Hindlimb muscle (tissue), 1 donor: ENCODE measurements at regions not wholly inside any gene's neighbourhood (a gene's known extent, or its start where the extent isn't known, plus 50 kb on each side); places are given as distances from the start of the nearest gene placed in this dataset.
"Not testable (repeated sequence)": the region's sequence is repeated elsewhere in the genome, so short reads cannot be mapped to it uniquely, and the experiment has no call there.

Source experiments
- DNase-seq: peaks from one replicate; pipeline ENCODE4 v3.0.0-alpha.2; 2013

DNA sequence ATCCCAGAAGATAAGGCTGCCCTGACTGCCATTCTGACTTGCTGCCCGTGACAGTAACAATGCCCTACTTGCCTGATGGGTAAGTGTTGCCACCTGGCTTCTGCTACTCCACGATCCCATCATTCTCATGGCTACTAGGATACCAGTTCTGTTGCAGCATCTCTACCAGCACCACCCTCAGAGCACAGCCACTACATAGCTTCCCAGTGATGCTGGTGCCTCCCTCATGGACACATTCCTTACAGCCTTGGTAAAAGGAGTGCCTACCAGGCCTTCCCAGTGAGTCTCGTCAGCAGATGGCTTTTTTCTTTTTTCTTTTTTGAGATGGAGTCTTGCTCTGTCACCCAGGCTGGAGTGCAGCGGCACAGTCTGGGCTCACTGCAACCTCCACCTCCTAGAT lies 84.4 kb upstream of the CMKLR1 start:
- no peak for DNase-seq

DNA sequence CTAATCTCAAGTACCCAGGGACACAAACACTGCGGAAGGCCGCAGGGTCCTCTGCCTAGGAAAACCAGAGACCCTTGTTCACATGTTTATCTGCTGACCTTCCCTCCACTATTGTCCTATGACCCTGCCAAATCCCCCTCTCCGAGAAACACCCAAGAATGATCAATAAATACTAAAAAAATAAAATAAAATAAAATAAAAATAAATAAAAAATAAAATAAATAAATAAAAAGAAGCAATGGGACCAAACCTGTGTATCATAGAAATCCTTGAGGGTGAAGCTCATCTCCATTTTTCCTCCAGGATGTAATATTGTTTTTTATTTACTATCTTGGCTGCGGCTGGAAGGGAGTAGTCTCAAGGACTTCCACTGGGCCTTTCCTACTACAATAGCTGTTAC lies 82.0 kb upstream of the CMKLR1 start:
- DNase-seq, result not testable (repeated sequence)

DNA sequence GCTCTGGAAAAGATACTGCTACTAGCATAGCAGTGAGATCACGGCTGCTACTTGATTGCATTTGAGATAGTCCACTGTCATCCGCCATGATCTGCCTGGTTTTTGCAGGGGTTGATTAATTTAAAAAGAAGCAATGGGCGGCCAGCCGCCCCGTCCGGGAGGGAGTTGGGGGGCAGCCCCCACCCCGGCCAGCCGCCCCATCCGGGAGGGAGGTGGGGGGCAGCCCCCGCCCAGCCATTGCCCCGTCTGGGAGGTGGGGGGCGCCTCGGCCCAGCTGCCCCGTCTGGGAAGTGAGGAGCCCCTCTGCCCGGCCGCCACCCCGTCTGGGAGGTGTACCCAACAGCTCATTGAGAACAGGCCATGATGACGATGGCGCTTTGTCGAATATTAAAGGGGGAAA lies 81.3 kb upstream of the CMKLR1 start:
- not testable (repeated sequence) for DNase-seq

DNA sequence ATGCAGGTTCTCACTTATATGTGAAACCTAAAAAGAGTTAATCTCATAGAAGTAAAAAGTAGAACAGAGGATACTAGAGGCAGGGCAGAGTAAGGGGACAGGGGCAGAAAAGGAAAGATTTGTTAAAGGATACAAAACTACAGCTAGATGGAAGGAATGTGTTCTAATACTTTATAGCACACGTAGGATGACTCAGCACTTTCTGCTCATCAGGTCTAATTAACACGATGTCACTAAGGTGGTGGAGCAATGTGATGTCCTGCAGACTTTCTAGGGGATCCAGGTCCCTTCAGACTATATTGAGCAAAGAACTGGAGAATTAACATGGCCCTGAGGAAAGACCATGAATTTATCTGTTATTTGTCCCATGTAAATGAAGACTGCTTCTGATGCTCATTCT lies 80.8 kb upstream of the CMKLR1 start:
- no peak for DNase-seq

DNA sequence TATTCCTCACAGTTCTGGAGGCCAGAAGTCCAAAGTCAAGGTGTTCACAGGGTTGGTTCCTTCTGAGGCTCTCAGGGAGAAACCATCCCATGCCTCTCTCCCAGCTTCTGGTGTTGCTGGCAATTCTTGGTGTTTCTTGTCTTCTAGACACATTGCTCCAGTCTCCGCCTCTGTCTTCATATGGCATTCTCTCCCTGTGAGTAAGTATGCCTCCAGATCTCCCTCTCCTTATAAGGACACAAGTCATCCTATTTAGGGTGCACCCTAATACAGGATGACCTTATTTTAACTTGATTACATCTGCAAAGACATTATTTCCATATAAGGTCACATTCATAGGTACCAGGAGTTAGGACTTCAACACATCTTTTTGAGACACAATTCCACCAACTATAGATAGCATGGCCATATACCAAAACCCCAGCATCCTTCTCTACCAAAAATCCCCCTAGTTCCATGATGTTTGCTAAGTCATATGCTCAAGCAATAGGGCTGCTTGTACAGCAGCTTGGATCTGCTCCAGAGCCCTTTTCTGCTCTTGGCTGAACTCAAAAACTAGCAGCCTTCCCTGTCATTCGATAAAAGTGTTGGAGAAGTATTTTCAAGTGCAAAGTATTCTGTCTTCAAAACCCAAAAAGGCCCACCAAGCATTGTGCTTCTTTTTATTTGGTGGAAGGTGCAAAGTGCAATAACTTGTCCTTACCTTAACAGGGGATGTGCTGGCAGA lies 79.2 kb upstream of the CMKLR1 start:
- DNase-seq, result no peak

DNA sequence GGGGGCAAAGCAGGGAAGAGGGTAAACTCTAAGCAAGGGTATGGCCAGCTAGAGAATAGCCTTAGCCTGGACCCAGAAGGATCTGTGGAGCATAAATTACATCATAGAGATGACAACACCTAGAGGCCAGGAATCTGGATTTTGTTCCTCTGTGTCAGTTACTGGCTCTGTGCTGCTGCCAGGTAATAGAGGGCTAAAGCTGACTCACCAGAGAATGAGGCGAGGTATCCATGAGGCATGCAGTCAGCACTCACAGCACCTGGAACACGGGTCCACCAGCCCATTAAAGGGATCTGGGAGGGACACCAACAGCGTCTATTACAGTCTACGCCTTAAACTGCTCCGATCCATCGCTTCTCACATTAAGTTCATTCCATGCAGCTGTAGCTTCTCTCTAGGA lies 74.9 kb upstream of the CMKLR1 start:
- DNase-seq, result no peak

DNA sequence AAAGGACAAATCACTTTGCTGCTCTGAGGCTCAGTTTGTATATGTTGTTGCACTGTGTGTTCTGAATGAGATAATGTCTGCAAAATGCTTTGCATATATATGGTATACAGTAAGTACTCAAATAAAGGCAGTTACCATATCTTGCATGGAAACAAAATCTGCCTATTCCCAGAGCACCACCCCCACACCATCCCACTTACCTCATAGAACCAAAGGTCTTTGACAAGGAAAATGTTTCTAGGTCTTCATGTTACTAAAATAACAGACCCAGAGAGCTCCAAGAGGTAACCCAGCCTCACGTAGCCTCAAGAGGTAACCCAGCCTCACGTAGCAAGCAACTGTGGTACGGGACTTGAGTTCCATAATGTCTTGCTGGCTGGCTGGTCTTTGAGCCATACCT lies 71.6 kb upstream of the CMKLR1 start:
- no peak for DNase-seq

DNA sequence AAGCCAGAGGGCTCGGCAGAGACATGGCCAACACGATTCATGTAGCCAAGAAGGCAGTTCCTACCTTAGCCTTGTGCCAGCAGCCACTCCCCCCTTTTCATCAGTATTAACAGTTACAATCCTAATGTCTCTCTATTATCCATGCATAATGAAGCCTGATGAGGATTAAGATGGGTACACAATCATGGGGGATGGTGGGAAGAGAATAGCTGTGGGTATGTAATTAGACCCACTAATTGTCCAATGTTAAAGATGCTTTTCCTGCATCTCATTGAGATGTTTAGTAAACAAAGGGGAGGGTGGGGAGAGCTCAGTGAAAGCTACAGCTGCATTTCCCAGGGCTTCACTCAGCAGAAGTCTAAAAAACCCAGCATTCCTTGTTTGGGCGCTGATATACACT lies 70.4 kb upstream of the CMKLR1 start:
- DNase-seq, result no peak

DNA sequence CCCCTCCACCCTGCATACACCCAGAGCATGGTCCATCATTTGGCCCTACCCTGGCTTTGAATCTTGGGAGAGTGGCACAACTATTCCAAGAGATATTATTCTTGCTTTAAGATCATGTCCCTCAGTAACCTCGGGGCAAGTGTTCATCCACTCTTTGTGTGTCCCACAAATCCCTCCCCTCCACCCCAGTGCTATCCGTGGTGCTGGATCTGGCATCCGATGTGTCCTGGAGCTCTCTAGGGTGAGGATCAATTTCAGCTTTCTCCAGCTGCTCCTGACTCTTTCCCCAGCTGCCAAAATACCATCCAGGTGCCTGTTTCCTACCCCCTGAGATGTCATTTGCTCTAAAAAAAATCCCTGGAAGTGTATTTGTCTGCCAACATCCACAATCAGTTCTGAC lies 64.8 kb upstream of the CMKLR1 start:
- no peak for DNase-seq

DNA sequence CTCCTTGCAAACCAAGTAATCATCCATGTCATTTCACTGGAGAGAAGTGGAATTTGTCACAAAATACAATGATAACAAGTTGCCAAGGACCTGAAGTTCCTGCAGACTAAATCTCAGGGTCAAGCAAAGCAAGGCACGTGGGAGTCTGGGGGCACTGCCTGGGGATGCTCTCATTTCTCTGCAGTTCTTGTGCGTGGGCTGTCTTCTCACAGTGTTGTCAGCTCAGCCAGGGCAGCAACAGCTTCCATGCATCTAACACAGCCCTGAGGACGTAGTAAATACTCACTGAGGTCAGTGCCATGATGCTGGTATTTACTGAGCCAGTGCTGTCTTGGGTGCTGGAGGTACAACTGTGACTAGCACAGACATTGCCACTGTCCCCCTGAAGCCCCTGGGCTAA lies 62.9 kb upstream of the CMKLR1 start:
- no peak for DNase-seq

DNA sequence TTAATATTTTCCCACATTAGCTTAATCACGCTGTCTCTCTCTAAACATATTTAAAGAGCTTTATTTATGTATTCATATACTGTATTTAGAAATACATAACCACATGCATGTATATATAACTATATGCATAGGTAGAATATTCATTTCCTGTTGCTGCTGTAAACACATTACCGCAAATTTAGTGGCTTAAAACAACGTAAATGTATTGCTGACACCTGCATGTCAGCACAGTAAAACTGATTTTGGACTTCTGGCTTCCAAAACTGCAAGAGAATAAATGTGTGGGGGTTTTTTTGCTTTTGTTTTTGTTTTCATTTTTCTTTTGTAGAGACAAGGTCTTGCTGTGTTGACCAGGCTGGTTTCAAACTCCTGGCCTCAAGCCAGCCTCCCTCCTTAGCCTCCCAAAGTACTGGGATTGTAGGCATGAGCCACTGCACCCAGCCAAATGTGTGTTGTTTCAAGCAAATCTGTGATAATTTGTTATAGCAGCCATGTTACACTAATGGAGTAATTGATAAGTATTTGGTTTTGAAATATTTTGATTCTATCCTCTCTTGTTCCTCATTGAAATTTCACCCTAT lies 61.9 kb upstream of the CMKLR1 start:
- no peak for DNase-seq

DNA sequence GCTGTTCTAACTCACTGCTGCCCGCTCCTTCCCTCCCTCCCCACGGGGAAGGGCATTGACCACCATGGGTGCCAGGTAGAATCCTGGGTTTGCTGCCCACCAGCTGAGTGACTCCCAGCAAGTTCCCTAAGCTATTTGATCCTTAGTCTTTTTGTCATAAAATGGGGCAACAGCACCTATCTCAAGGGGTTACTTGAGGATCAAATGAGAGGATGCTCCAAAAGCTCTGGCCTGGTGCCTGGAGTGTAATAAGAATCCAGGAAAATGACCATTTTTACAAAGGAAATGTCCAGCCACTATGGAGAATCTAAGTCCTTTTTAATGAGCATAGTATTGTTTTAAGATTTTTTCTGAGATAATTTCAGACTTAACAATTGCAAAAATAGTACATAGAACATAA lies 61.4 kb upstream of the CMKLR1 start:
- DNase-seq, result no peak

DNA sequence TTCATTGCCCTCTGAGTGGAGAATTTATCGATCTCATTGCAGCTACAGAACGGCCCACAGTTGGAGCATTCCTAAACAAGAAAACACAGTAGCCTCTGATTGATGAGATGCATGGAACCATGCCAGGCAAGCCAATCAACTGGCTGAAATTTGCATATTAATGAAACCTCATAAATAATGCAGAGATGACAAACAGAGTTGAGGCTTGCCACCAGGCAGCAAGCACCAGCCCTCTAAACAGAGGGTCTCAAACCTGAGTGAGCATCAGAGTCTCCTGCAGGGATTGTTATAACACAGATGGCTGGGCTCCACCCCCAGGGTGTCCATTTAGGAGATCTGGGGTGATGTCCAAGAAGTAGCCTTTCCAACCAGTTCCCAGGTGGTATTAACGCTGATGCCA lies 60.9 kb upstream of the CMKLR1 start:
- DNase-seq, result no peak

DNA sequence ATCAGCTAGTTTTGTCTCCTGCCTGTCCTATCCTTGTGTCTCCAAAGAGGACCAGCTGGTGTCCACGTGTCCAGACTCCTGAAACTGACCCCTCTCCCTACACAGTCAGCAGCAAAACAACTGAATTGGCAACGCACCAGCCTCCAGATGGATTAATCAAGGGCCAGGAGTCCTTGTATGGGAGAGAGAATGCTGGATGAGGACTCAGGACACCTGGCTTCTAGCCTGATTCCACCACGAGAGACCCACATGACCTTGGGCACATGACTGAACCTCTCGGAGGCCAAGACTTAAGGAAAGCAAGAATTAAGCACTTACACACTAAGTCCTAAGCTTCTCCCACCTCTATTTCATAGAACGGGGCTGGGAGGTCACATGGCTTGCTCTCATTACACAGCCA lies 60.4 kb upstream of the CMKLR1 start:
- DNase-seq, result peak; percentile 36

DNA sequence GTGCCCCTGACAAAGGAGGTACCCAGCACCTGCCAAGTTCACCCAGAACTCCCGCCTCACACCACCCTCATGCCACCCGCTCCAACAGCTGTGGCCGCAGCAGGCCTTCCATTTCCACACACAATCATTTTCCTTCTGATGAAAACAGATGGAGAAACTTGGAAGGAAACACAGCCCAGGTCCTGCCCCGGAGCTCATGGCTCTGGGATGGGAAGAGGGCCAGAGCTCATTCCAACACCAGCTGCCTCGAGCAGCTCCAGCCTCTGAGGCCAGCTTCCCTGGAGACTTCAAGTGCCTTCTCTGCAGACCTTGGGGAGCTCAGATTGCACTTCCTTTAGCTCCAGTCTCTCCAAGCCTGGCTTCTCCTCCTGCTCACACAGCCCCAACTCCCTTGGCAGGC lies 55.1 kb upstream of the CMKLR1 start:
- DNase-seq, result peak; percentile 24

DNA sequence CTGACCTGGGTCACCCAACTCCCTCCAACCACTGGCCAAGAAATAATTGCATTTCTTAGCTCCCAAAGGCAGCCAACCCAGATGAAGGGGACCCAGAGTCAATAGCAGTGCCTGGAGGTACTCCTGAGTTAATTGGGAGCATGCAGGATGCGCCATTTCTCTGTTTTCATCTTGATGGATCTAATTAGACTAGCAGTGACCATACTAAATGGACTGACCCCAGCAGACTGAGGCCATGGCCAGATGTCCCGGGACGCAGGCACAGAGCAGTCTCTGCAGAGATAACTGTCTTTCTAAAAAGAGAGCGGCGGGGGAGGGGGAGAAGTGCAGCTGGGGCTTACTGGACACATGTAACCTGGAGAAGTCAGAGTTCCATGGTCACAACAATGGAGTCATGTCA lies 53.2 kb upstream of the CMKLR1 start:
- no peak for DNase-seq

DNA sequence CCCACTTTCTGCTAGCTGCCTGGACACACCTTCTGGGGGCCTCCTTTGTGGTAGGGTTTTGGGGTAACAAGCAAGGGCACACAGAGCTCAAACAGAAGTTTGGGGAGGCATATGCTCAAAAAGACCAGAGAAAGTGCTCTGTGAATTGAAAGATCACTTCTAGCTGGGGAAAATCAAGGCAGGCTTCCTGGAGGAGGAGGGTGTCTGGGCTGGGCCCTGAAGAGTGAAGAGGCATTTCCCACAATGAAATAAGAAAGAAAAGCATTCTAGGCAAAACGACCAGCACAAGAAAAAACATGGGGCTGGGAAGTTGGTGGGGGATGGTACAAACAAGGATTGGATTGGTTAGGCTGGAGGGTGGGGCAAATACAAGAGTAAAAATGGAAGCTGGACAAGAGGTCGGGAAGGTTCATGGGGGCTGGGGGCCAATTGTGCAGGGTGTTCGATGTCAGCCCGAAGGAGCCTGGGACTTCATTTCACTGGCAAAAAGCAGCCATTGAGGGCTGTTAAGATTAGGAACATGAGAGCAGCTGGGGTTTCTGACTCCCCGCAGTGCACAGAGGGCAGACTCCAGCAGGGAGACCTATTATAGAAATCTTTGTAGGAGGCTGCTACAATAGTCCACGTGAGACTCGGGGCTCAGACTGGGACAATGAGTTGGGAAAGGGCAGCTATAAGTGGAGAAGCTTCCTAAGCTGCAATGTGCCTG lies 51.5 kb upstream of the CMKLR1 start:
- no peak for DNase-seq

DNA sequence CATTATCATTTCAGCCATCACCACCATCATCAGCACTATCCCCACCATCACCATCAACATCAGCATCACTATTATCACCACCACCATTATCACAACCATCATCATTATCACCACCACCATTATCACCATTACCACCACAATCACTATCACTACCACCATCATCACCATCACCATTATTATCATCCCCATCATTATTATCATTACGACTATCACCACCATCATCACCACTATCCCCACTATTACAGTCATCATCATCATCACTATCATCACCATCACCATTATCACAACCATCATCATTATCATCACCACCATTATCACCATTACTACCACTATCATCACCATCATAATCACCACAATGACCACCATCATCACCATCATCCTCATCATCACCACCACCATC lies 50.4 kb upstream of the CMKLR1 start:
- DNase-seq, result no peak
